ENCODE measurements at regions not wholly inside any gene's neighbourhood (a gene's known extent, or its start where the extent isn't known, plus 50 kb on each side); places are given as distances from the start of the nearest gene placed in this dataset.

GRCh38 chr4:187780070-187780469 lies 215.5 kb upstream of the ZFP42 start:
- Histone ChIP-seq H3K4me3 (no peak overlapping the region), H3K9me3 (peaks cover 20% of the 10 kb centered on the region), H3K4me1 (no peaks in the 10 kb centered on the region), H3K27ac (no peak overlapping the region), H3K4me2 (no peak overlapping the region), H3K27me3 (no peaks in the 10 kb centered on the region), H3K9ac (no peak overlapping the region), H3K36me3 (no peaks in the 10 kb centered on the region), H4K20me1 (no peaks in the 10 kb centered on the region)
- no peak for TF ChIP-seq Cebpa-rat (IDR thresholded peaks at IDR 0.05)

GRCh38 chr4:187782286-187782824 lies 213.2 kb upstream of the ZFP42 start:
- Histone ChIP-seq H3K27ac (no peak overlapping the region), H3K9ac (no peak overlapping the region), H3K4me1 (no peaks in the 10 kb centered on the region), H3K27me3 (no peaks in the 10 kb centered on the region), H3K9me3 (peaks cover 18% of the 10 kb centered on the region), H3K4me3 (no peak overlapping the region), H3K4me2 (no peak overlapping the region), H3K36me3 (no peaks in the 10 kb centered on the region), H4K20me1 (no peaks in the 10 kb centered on the region)
- no peak for TF ChIP-seq Cebpa-rat (IDR thresholded peaks at IDR 0.05)

GRCh38 chr4:187786190-187786589 lies 209.4 kb upstream of the ZFP42 start:
- no peaks in the 10 kb centered on the region for H3K27me3 ChIP-seq
- no peak for TF ChIP-seq Cebpa-rat (IDR thresholded peaks at IDR 0.05)
- no peak overlapping the region for H3K27ac ChIP-seq
- H3K4me1 ChIP-seq = no peaks in the 10 kb centered on the region
- no peak overlapping the region for H3K4me3 ChIP-seq
- no peaks in the 10 kb centered on the region for H4K20me1 ChIP-seq
- peaks cover 23% of the 10 kb centered on the region for H3K9me3 ChIP-seq
- no peak overlapping the region for H3K9ac ChIP-seq
- no peak overlapping the region for H3K4me2 ChIP-seq
- no peaks in the 10 kb centered on the region; the same call in 1 of the 2 replicates for H3K36me3 ChIP-seq

- no peak overlapping the region for H3K4me2 ChIP-seq
- no peak for TF ChIP-seq Cebpa-rat (IDR thresholded peaks at IDR 0.05)
- H4K20me1 ChIP-seq = no peaks in the 10 kb centered on the region
- peaks cover 23% of the 10 kb centered on the region for H3K9me3 ChIP-seq
- no peak overlapping the region for H3K9ac ChIP-seq
- no peaks in the 10 kb centered on the region for H3K27me3 ChIP-seq
- H3K4me1 ChIP-seq = no peaks in the 10 kb centered on the region
- H3K36me3 ChIP-seq = no peaks in the 10 kb centered on the region; the same call in 1 of the 2 replicates
- H3K4me3 ChIP-seq = no peak overlapping the region
- H3K27ac ChIP-seq = no peak overlapping the region
Measured at GRCh38 chr4:187789078-187789477, 206.5 kb upstream of the ZFP42 start.

- H3K27me3 ChIP-seq = no peaks in the 10 kb centered on the region
- H4K20me1 ChIP-seq = no peaks in the 10 kb centered on the region
- no peak overlapping the region for H3K4me3 ChIP-seq
- no peaks in the 10 kb centered on the region for H3K36me3 ChIP-seq
- no peak overlapping the region for H3K4me2 ChIP-seq
- no peak overlapping the region for H3K27ac ChIP-seq
- no peak for TF ChIP-seq Cebpa-rat (IDR thresholded peaks at IDR 0.05)
- no peak overlapping the region for H3K9ac ChIP-seq
- H3K9me3 ChIP-seq = peaks cover 18% of the 10 kb centered on the region
- no peaks in the 10 kb centered on the region for H3K4me1 ChIP-seq
Measured at GRCh38 chr4:187795737-187796136, 199.8 kb upstream of the ZFP42 start.

- no peaks in the 10 kb centered on the region for H3K36me3 ChIP-seq
Measured at GRCh38 chr4:187798385-187798784, 197.2 kb upstream of the ZFP42 start.

GRCh38 chr4:187799735-187800134 lies 195.8 kb upstream of the ZFP42 start:
- peaks cover 18% of the 10 kb centered on the region for H3K9me3 ChIP-seq
- no peak overlapping the region for H3K27ac ChIP-seq
- H3K36me3 ChIP-seq = no peaks in the 10 kb centered on the region
- TF ChIP-seq Cebpa-rat (IDR thresholded peaks at IDR 0.05) = no peak
- H3K4me3 ChIP-seq = no peak overlapping the region
- no peaks in the 10 kb centered on the region for H4K20me1 ChIP-seq
- H3K9ac ChIP-seq = no peak overlapping the region
- H3K4me1 ChIP-seq = no peaks in the 10 kb centered on the region
- H3K4me2 ChIP-seq = no peak overlapping the region
- no peaks in the 10 kb centered on the region for H3K27me3 ChIP-seq

More at GRCh38 chr4:187798385-187798784, 197.2 kb upstream of the ZFP42 start:
- Histone ChIP-seq H3K27ac (no peak overlapping the region), H4K20me1 (no peaks in the 10 kb centered on the region), H3K9me3 (peaks cover 18% of the 10 kb centered on the region), H3K4me3 (no peak overlapping the region), H3K9ac (no peak overlapping the region), H3K27me3 (no peaks in the 10 kb centered on the region), H3K4me2 (no peak overlapping the region), H3K4me1 (no peaks in the 10 kb centered on the region)
- no peak for TF ChIP-seq Cebpa-rat (IDR thresholded peaks at IDR 0.05)

- Histone ChIP-seq H3K9ac (no peak overlapping the region), H3K9me3 (no peaks in the 10 kb centered on the region), H3K4me1 (peaks cover 16% of the 10 kb centered on the region), H3K4me2 (peak overlapping the region; percentile 66), H3K36me3 (no peaks in the 10 kb centered on the region), H3K27ac (0 out of 2 replicates have a peak overlapping the region, but pooled peaks have one; percentile 12), H3K27me3 (no peaks in the 10 kb centered on the region), H3K4me3 (no peak overlapping the region), H4K20me1 (no peaks in the 10 kb centered on the region)
- no peak for TF ChIP-seq Cebpa-rat (IDR thresholded peaks at IDR 0.05)
Measured at GRCh38 chr4:187811591-187811990, 184.0 kb upstream of the ZFP42 start.

GRCh38 chr4:187814737-187815465 lies 180.7 kb upstream of the ZFP42 start:
- TF ChIP-seq Cebpa-rat (IDR thresholded peaks at IDR 0.05) = no peak
- Histone ChIP-seq H3K9ac (no peak overlapping the region), H3K4me3 (no peak overlapping the region), H3K4me2 (no peak overlapping the region), H3K36me3 (no peaks in the 10 kb centered on the region), H4K20me1 (no peaks in the 10 kb centered on the region), H3K27me3 (no peaks in the 10 kb centered on the region), H3K4me1 (peaks cover 16% of the 10 kb centered on the region), H3K9me3 (no peaks in the 10 kb centered on the region), H3K27ac (no peak overlapping the region)

- no peaks in the 10 kb centered on the region for H3K4me1 ChIP-seq
- no peak for TF ChIP-seq Cebpa-rat (IDR thresholded peaks at IDR 0.05)
- no peak overlapping the region for H3K9ac ChIP-seq
- no peaks in the 10 kb centered on the region for H3K27me3 ChIP-seq
- H3K4me2 ChIP-seq = no peak overlapping the region
- H3K36me3 ChIP-seq = no peaks in the 10 kb centered on the region
- H3K9me3 ChIP-seq = no peaks in the 10 kb centered on the region
- H3K27ac ChIP-seq = no peak overlapping the region
- no peak overlapping the region for H3K4me3 ChIP-seq
- H4K20me1 ChIP-seq = no peaks in the 10 kb centered on the region
Measured at GRCh38 chr4:187826725-187827124, 168.8 kb upstream of the ZFP42 start.
